HG03103 (cell line): ENCODE measurements at regions not wholly inside any gene's neighbourhood (a gene's known extent, or its start where the extent isn't known, plus 50 kb on each side); places are given as distances from the start of the nearest gene placed in this dataset.

Experiments
- ATAC-seq: cut with Tn5 transposase; IDR thresholded peaks from one replicate; pipeline ENCODE4 v1.9.1; 2021; ENCODE audit warnings: low read depth; ENCODE audit not compliant: unreplicated experiment

DNA sequence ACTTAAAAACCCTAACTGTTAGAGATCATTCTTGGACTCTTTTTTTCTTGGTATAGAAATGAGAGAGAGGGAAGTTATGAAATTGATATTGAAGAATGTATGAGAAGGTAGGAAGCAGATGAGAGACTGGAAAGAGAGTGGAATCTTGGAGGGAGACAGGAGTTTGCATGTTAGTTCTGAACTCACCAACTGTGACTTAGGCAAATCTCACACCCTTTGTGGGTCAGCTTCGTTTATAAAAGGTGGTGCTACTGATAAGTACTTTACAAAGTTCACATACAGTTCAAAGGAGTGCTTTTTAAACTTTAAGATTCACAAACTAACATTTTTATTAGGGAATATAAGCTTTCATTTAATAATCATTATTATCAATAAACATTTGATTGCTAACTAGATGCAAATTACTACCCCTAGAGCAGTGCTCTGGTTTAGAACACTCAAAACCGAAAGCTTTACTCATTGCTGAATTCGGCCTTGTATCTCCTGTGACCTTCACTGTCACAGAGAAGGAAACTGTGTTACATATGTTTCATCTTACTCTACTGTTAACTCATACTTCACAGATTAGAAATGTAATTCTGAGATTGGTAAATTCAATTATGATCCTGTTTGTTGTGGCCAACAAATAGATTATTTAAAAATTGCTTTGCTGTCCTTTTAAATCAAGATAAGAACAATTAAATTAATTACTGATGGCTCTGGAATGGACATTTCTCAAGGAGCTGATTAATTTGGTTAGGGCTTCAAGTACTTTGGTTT lies 143.2 kb downstream of the RMI1 start:
- ATAC-seq: peak; percentile 94

- no peak for ATAC-seq
Observed at GRCh38 chr9:84125046-84125445, 144.4 kb downstream of the RMI1 start.

GRCh38 chr9:84129529-84129928 lies 148.9 kb downstream of the RMI1 start:
- ATAC-seq: no peak

DNA sequence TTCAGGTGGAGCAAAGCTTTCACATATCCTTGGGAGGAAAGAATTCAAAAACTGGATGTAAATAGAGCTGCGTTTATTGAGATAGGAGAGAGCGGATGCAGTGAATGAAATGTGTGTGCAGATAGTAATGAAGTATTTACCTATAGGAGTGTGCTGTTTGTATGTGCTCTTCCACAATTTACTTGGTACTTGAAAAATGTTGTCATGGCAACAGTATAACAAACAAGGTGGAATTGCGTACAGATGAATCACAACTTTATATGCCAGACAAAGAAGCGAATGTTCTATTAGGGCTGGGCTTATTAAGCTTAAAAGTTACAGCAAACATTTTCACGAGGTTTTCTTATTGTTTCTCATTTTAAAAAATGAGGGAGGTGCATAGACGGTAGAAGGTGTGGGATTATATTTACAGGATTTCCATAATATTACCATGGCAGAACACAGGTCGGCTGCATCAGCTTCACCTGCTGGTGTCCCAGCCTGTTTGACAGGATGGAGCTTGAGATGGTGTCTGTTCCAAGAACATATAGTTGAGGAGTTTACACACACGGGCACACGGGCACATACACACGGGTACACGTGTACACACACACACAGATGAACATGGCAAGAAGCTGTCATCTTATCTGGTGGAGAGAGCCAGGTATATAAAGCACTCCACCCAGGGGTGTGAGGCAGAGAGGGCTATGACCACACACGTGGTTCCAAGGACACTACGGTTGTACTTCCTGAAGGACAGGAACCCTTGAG lies 155.7 kb downstream of the RMI1 start:
- no peak for ATAC-seq

GRCh38 chr9:84137968-84138367 lies 157.4 kb downstream of the RMI1 start:
- ATAC-seq: no peak

- no peak for ATAC-seq
Observed at GRCh38 chr9:84138541-84138940, 157.9 kb downstream of the RMI1 start.

GRCh38 chr9:84139296-84140070 lies 158.9 kb downstream of the RMI1 start:
- ATAC-seq: no peak

- ATAC-seq: no peak
Observed at GRCh38 chr9:84140535-84141101, 160.0 kb downstream of the RMI1 start.

- ATAC-seq: no peak
Observed at GRCh38 chr9:84141741-84142370, 161.3 kb downstream of the RMI1 start.

DNA sequence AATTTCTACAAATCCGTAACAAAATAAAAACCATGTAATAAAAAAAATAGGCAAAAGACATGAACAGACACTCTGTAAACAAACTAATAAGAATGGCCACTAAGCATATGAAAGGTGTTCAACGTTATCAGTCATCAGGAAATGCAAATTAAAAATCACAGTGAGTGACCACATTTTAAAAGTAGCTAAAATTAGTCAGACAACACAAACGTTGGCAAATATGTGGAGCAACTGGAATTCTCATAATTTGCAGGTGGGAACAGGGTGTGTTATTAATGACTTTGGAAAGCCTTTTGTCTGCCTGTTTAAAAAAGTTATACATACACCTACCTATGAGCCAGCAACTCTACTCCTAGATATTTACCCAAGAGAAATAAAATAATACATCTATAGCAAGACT lies 164.4 kb downstream of the RMI1 start:
- no peak for ATAC-seq

GRCh38 chr9:84145780-84146179 lies 165.2 kb downstream of the RMI1 start:
- no peak for ATAC-seq

GRCh38 chr9:84146893-84147710 lies 166.5 kb downstream of the RMI1 start:
- ATAC-seq: no peak

DNA sequence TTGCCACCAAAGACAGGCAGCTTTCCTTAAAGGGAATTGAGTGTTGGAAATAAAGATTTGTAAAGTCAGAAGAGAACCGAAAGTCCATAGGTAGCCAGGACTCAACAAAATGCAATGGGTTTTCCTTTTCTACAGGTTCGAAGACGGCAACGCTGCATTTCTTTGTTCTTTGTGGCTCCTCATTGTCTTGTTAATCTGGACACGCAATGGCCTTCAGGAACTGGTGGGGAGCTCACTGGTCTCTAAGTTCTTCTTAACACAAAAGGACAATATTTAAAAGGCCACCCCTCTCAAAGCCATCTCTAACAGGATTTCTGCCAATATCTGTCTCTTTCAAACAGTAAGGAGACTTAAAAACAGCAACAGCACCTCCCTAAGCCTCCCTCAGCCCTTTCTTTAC lies 170.6 kb downstream of the RMI1 start:
- ATAC-seq: no peak

DNA sequence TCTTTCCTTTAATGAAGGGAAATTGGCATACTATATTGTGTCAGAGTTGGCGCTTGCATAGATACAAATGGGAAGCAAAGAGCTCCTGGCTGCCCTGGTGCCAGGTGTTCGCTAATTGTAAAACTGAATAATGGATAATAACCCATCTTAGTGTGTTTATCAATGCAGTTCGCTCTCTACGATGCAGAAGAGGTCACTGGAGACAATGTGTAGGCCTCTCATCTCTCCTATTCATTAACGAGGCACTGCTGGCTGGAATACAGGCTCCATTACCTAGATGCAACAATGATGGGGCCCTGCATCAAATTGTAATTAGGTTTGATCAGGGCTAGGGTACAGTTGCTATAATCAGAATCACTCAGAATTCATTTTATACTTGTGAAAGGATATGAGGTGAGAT lies 171.0 kb downstream of the RMI1 start:
- no peak for ATAC-seq

- ATAC-seq: no peak
Observed at GRCh38 chr9:84152204-84152603, 171.6 kb downstream of the RMI1 start.

DNA sequence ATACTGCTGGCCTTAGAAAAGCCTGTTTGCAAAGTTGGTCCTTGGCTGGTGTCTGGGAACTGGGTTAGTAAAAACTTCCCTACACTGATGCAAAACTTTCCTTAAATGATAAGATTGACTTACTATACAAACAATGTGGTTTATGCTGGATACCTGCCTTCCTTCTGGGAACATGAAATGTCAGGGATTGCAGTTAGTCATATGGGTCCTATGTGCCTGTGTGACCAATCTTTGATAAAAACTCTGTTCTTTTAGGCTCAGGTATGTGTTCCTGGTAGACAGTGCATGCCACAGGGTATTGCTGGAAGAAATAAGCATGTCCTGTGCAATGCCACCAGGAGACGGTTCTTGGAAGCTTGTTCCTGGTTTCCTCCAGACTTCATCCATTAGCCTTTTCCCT lies 173.3 kb downstream of the RMI1 start:
- ATAC-seq: no peak

- no peak for ATAC-seq
Observed at GRCh38 chr9:84154320-84154719, 173.7 kb downstream of the RMI1 start.

DNA sequence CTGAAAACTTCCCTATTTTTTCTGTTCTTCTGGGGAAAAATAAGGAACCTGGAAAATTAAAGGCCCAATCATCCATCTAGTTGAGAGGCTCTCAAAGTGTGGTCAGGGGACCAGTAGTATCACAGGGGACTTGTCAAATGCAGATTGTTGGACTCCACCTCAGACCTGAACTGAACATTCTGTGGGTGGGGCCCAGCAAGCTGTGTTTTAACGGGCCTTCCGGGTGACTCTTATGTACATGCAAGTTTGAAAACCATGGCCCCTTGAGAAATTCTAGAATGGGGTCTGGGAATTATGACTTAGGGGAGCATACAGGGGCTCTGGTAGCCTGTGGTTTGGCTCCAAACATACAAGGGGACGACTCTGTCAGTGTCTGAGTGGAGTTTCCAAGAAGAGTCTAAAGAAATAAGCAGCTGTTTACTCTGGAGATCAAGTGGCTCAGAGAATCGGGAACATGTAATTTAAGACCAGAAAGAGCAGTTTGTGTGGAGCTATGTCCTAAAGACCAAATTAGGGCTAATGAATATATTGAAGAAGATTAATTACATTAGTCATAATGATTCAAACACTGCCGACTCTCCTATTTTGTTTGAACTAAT lies 177.4 kb downstream of the SLC28A3 start:
- no peak for ATAC-seq

GRCh38 chr9:84166891-84167290 lies 173.7 kb downstream of the SLC28A3 start:
- ATAC-seq: no peak
